ENCODE measurements at regions not wholly inside any gene's neighbourhood (a gene's known extent, or its start where the extent isn't known, plus 50 kb on each side); places are given as distances from the start of the nearest gene placed in this dataset.

- Histone ChIP-seq H3K4me1 (no peaks in the 10 kb centered on the region), H3K36me3 (ENCODE audit: control insufficient read depth, insufficient read depth, low read length) (no peaks in the 10 kb centered on the region), H3K4me3 (ENCODE audit: low read depth, low read length) (no peak overlapping the region), H3K9me3 (no peaks in the 10 kb centered on the region), H3K27me3 (replicated peaks; ENCODE audit: control insufficient read depth, insufficient read depth, low read length) (no peaks in the 10 kb centered on the region)
- Mint-ChIP-seq H3K27ac (ENCODE audit: unreplicated experiment) (no peak overlapping the region), H3K4me3 (ENCODE audit: unreplicated experiment) (no peak overlapping the region), H3K4me1 (ENCODE audit: low read depth, unreplicated experiment) (no peaks in the 10 kb centered on the region), H3K9me3 (ENCODE audit: unreplicated experiment) (no peaks in the 10 kb centered on the region), H3K27me3 (ENCODE audit: insufficient read depth, unreplicated experiment) (peaks cover 12% of the 10 kb centered on the region), H3K36me3 (ENCODE audit: insufficient read depth, unreplicated experiment) (no peaks in the 10 kb centered on the region)
- no peak for DNase-seq
- no TSS peak for BruUV-seq (replicated peaks)
- CTCF ChIA-PET = no interaction called here
- TF ChIP-seq CTCF (IDR thresholded peaks at IDR 0.05; ENCODE audit: insufficient read depth in 1 of 2, low read depth in 1 of 2, low read length in 1 of 2, severe bottlenecking in 1 of 2, unreplicated experiment in 1 of 2) = no peak
- POLR2A ChIA-PET = no interaction called here
- intact Hi-C loops (cut with micrococcal nuclease; ENCODE audit: unreplicated experiment) = no loop called here
Observed at GRCh38 chr4:24006269-24006668, 116.4 kb upstream of the PPARGC1A start.

- no peaks in the 10 kb centered on the region for H3K4me1 Mint-ChIP-seq (ENCODE audit: low read depth, unreplicated experiment)
- H3K36me3 ChIP-seq (ENCODE audit: control insufficient read depth, insufficient read depth, low read length) = no peaks in the 10 kb centered on the region
- no peak overlapping the region for H3K27ac Mint-ChIP-seq (ENCODE audit: unreplicated experiment)
- no peak for TF ChIP-seq CTCF (IDR thresholded peaks at IDR 0.05; ENCODE audit: insufficient read depth in 1 of 2, low read depth in 1 of 2, low read length in 1 of 2, severe bottlenecking in 1 of 2, unreplicated experiment in 1 of 2)
- H3K9me3 ChIP-seq = no peaks in the 10 kb centered on the region
- DNase-seq = no peak
- H3K36me3 Mint-ChIP-seq (ENCODE audit: insufficient read depth, unreplicated experiment) = no peaks in the 10 kb centered on the region
- peaks cover 12% of the 10 kb centered on the region for H3K27me3 Mint-ChIP-seq (ENCODE audit: insufficient read depth, unreplicated experiment)
- H3K27me3 ChIP-seq (replicated peaks; ENCODE audit: control insufficient read depth, insufficient read depth, low read length) = no peaks in the 10 kb centered on the region
- H3K4me3 ChIP-seq (ENCODE audit: low read depth, low read length) = no peak overlapping the region
- ChIA-PET POLR2A (no interaction called here), CTCF (no interaction called here)
- BruUV-seq (replicated peaks) = no TSS peak
- no peaks in the 10 kb centered on the region for H3K9me3 Mint-ChIP-seq (ENCODE audit: unreplicated experiment)
- H3K4me1 ChIP-seq = no peaks in the 10 kb centered on the region
- intact Hi-C loops (cut with micrococcal nuclease; ENCODE audit: unreplicated experiment) = no loop called here
- H3K4me3 Mint-ChIP-seq (ENCODE audit: unreplicated experiment) = no peak overlapping the region
Observed at GRCh38 chr4:24003926-24004325, 114.1 kb upstream of the PPARGC1A start.

- H3K9me3 Mint-ChIP-seq (ENCODE audit: unreplicated experiment) = no peaks in the 10 kb centered on the region
- BruUV-seq (replicated peaks) = no TSS peak
- DNase-seq = no peak
Observed at GRCh38 chr4:24003496-24003895, 113.6 kb upstream of the PPARGC1A start.

More at GRCh38 chr4:24003496-24003895, 113.6 kb upstream of the PPARGC1A start:
- Mint-ChIP-seq H3K36me3 (ENCODE audit: insufficient read depth, unreplicated experiment) (no peaks in the 10 kb centered on the region), H3K4me1 (ENCODE audit: low read depth, unreplicated experiment) (no peaks in the 10 kb centered on the region), H3K27me3 (ENCODE audit: insufficient read depth, unreplicated experiment) (peaks cover 12% of the 10 kb centered on the region), H3K4me3 (ENCODE audit: unreplicated experiment) (no peak overlapping the region), H3K27ac (ENCODE audit: unreplicated experiment) (no peak overlapping the region)
- TF ChIP-seq CTCF (IDR thresholded peaks at IDR 0.05; ENCODE audit: insufficient read depth in 1 of 2, low read depth in 1 of 2, low read length in 1 of 2, severe bottlenecking in 1 of 2, unreplicated experiment in 1 of 2) = no peak
- H3K36me3 ChIP-seq (ENCODE audit: control insufficient read depth, insufficient read depth, low read length) = no peaks in the 10 kb centered on the region
- intact Hi-C loops (cut with micrococcal nuclease; ENCODE audit: unreplicated experiment) = no loop called here
- no peaks in the 10 kb centered on the region for H3K9me3 ChIP-seq
- CTCF ChIA-PET = no interaction called here
- H3K27me3 ChIP-seq (replicated peaks; ENCODE audit: control insufficient read depth, insufficient read depth, low read length) = no peaks in the 10 kb centered on the region
- H3K4me1 ChIP-seq = no peaks in the 10 kb centered on the region
- POLR2A ChIA-PET = no interaction called here
- H3K4me3 ChIP-seq (ENCODE audit: low read depth, low read length) = no peak overlapping the region
